DOHH2 (cell line): ENCODE measurements at regions not wholly inside any gene's neighbourhood (a gene's known extent, or its start where the extent isn't known, plus 50 kb on each side); places are given as distances from the start of the nearest gene placed in this dataset.

Experiments
- H3F3A ChIP-seq: fragments of 200-600 bp; sonication (generic), shearing (Covaris generic); 2 replicates; pipeline ENCODE4 v1.6.0; 2016; ENCODE audit warnings: antibody characterized with exemption, mild to moderate bottlenecking; ENCODE audit not compliant: control insufficient read depth, insufficient read depth
- H3K27ac ChIP-seq: fragments of 200-600 bp; sonication (generic); 2 replicates; pipeline ENCODE4 v1.5.1; 2014; ENCODE audit warnings: low read depth, mild to moderate bottlenecking, low read length, moderate library complexity
- H3K27me3 ChIP-seq: fragments of 200-600 bp; sonication (generic); 2 replicates; pipeline ENCODE4 v1.6.1; 2014; ENCODE audit warnings: mild to moderate bottlenecking, low read length, mixed read lengths; ENCODE audit not compliant: control insufficient read depth
- H3K36me3 ChIP-seq: fragments of 200-600 bp; sonication (generic); 2 replicates; pipeline ENCODE4 v1.6.1; 2014; ENCODE audit warnings: mild to moderate bottlenecking, low read length, moderate library complexity, mixed read lengths; ENCODE audit not compliant: control insufficient read depth
- H3K4me1 ChIP-seq: fragments of 200-600 bp; sonication (generic); 2 replicates; pipeline ENCODE4 v1.6.1; 2014; ENCODE audit warnings: mild to moderate bottlenecking, low read length, mixed read lengths; ENCODE audit not compliant: control insufficient read depth
- H3K4me2 ChIP-seq: fragments of 200-600 bp; sonication (generic); 2 replicates; pipeline ENCODE4 v1.6.0; 2014; ENCODE audit warnings: mild to moderate bottlenecking, low read length, moderate library complexity
- H3K4me3 ChIP-seq: fragments of 200-600 bp; sonication (generic); 2 replicates; pipeline ENCODE4 v1.5.1; 2014; ENCODE audit warnings: mild to moderate bottlenecking, low read length, mixed read lengths
- H3K79me2 ChIP-seq: fragments of 200-600 bp; sonication (generic); 2 replicates; pipeline ENCODE4 v1.6.1; 2014; ENCODE audit warnings: mild to moderate bottlenecking, low read length, mixed read lengths; ENCODE audit not compliant: control insufficient read depth
- H3K9me2 ChIP-seq: fragments of 200-600 bp; sonication (generic); replicated peaks from 2 replicates; pipeline ENCODE4 v1.6.1; 2014; ENCODE audit warnings: mild to moderate bottlenecking, low read length, mixed read lengths; ENCODE audit not compliant: control insufficient read depth
- H3K9me3 ChIP-seq: fragments of 200-600 bp; sonication (generic); 2 replicates; pipeline ENCODE4 v1.6.1; 2014; ENCODE audit warnings: antibody characterized with exemption, low read length, mixed read lengths; ENCODE audit not compliant: control insufficient read depth, insufficient read depth
- H4K20me1 ChIP-seq: fragments of 200-600 bp; sonication (generic); 2 replicates; pipeline ENCODE4 v1.6.0; 2014; ENCODE audit warnings: low read depth, mild to moderate bottlenecking, antibody characterized with exemption, low read length, moderate library complexity; ENCODE audit not compliant: control insufficient read depth, insufficient read depth
- EZH2phosphoT487 ChIP-seq: fragments of 200-600 bp; sonication (generic); IDR thresholded peaks from 2 replicates; pipeline ENCODE4 v1.6.1; 2017; ENCODE audit warnings: borderline replicate concordance, mild to moderate bottlenecking, antibody characterized with exemption, low read length, moderate library complexity, mixed read lengths
- TF ChIP-seq, protein P1 (sequence below): fragments of 200-600 bp; sonication (generic); IDR thresholded peaks from one replicate; pipeline ENCODE4 v1.5.1; 2014; ENCODE audit warnings: antibody characterized with exemption, mild to moderate bottlenecking, low read depth, low read length; ENCODE audit not compliant: poor library complexity, severe bottlenecking

DNA sequence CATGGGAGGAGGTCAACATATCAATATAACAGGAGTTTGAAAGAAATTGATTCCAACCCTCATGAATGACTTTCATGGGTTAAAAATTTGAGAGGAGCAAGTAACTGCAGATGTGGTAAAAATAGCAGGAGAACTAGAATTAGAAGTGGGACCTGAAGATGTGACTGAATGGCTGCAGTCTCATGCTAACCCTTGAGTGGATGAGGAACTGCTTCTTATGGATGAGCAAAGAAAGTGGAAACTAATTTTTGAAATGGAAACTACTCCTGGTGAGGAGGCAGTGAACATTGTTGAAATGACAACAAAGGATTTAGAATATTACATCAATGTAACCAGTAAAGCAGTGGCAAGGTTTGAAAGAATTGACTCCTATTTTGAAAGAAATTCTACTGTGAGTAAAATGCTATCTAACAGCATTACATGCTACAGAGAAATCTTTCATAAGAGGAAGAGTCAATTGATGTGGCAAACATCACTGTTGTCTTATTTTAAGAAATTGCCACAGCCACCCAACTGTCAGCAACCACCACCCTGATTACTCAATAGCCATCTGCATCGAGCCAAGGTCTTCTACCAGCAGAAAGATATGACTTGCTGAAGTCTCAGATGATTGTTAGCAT, 1683.2 kb downstream of the MAT2B start:
- no peaks in the 10 kb centered on the region for H3F3A ChIP-seq
- H3K9me2 ChIP-seq, result no peaks in the 10 kb centered on the region; the same call in 1 of the 2 replicates
- H3K27me3 ChIP-seq, result no peaks in the 10 kb centered on the region
- H3K27ac ChIP-seq, result no peak overlapping the region
- H4K20me1 ChIP-seq, result no peaks in the 10 kb centered on the region
- no peaks in the 10 kb centered on the region for H3K9me3 ChIP-seq
- no peaks in the 10 kb centered on the region for H3K36me3 ChIP-seq
- no peak overlapping the region for H3K4me3 ChIP-seq
- TF ChIP-seq, protein P1, sequence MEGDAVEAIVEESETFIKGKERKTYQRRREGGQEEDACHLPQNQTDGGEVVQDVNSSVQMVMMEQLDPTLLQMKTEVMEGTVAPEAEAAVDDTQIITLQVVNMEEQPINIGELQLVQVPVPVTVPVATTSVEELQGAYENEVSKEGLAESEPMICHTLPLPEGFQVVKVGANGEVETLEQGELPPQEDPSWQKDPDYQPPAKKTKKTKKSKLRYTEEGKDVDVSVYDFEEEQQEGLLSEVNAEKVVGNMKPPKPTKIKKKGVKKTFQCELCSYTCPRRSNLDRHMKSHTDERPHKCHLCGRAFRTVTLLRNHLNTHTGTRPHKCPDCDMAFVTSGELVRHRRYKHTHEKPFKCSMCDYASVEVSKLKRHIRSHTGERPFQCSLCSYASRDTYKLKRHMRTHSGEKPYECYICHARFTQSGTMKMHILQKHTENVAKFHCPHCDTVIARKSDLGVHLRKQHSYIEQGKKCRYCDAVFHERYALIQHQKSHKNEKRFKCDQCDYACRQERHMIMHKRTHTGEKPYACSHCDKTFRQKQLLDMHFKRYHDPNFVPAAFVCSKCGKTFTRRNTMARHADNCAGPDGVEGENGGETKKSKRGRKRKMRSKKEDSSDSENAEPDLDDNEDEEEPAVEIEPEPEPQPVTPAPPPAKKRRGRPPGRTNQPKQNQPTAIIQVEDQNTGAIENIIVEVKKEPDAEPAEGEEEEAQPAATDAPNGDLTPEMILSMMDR, result no peak
- no peak for TF ChIP-seq EZH2phosphoT487
- H3K4me1 ChIP-seq, result no peaks in the 10 kb centered on the region
- no peak overlapping the region for H3K4me2 ChIP-seq
- no peaks in the 10 kb centered on the region for H3K79me2 ChIP-seq

DNA sequence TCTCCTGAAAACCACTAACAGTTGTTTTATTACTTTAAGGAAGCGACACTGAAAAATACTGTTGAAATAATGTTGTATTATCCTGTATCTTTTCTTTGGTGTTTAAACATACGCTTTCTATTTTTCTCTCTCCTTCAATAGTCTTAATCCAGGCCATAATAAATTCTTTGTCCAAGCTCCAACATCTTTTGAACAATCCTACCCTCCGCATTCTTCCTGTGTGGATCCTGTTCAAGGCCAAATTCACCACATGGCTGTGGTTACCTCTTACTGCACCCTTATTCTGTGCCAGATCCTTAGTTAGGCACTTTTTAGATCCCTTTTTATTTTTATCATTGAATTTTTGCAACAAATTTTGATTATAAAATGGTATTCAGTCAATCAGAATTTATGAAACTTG, 1691.5 kb downstream of the MAT2B start:
- Histone ChIP-seq H3K36me3 (no peaks in the 10 kb centered on the region), H3K4me2 (no peak overlapping the region), H4K20me1 (no peaks in the 10 kb centered on the region), H3F3A (no peaks in the 10 kb centered on the region), H3K79me2 (no peaks in the 10 kb centered on the region), H3K4me1 (no peaks in the 10 kb centered on the region), H3K9me2 (no peaks in the 10 kb centered on the region), H3K9me3 (no peaks in the 10 kb centered on the region), H3K27ac (no peak overlapping the region), H3K4me3 (no peak overlapping the region), H3K27me3 (no peaks in the 10 kb centered on the region)
- TF ChIP-seq, protein P1, result no peak
- no peak for TF ChIP-seq EZH2phosphoT487

DNA sequence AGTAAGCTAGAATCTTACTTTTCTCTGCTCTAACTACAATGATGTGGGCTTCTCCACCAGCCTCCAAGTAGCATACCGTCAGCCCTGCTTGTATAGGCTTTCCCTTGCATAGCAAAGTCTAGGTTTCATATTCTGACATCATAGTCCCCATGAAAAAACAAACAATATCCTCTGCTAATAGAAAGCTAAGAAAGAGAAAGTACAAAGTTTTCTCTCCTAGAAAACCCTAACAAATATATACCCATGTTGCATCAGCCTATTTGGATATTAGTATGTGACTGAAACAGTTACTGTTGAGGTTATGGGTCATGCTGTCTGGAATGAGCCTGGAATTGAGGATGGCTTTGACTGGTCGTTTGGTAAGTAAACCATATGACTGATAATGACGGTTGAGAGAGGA, 1696.0 kb downstream of the MAT2B start:
- TF ChIP-seq, protein P1, result no peak
- no peak for TF ChIP-seq EZH2phosphoT487
- no peaks in the 10 kb centered on the region for H3K36me3 ChIP-seq
- no peaks in the 10 kb centered on the region for H3K9me2 ChIP-seq
- no peaks in the 10 kb centered on the region for H3K27me3 ChIP-seq
- no peak overlapping the region for H3K4me2 ChIP-seq
- H3K27ac ChIP-seq, result no peak overlapping the region
- no peaks in the 10 kb centered on the region for H3K79me2 ChIP-seq
- no peaks in the 10 kb centered on the region for H3F3A ChIP-seq
- H3K4me3 ChIP-seq, result no peak overlapping the region
- no peaks in the 10 kb centered on the region for H3K9me3 ChIP-seq
- no peaks in the 10 kb centered on the region for H4K20me1 ChIP-seq
- H3K4me1 ChIP-seq, result no peaks in the 10 kb centered on the region
